HL-60 (cell line): ENCODE measurements at regions not wholly inside any gene's neighbourhood (a gene's known extent, or its start where the extent isn't known, plus 50 kb on each side); places are given as distances from the start of the nearest gene placed in this dataset.

Experiments
- POLR2AphosphoS5 ChIP-seq: IDR thresholded peaks from 2 replicates; pipeline ENCODE4 v1.6.1; 2012; ENCODE audit warnings: low read depth
- SPI1 ChIP-seq: IDR thresholded peaks from 2 replicates; pipeline ENCODE4 v1.6.1; 2012; ENCODE audit warnings: low read depth, mild to moderate bottlenecking, borderline replicate concordance
- TF ChIP-seq, protein P1 (sequence below): IDR thresholded peaks from one replicate; pipeline ENCODE4 v1.5.1; 2011; ENCODE audit warnings: low read length, control low read depth, inconsistent platforms; ENCODE audit not compliant: insufficient read depth
- TF ChIP-seq, protein P2 (sequence below): IDR thresholded peaks from 2 replicates; pipeline ENCODE4 v1.6.1; 2012; ENCODE audit warnings: low read depth; ENCODE audit not compliant: insufficient replicate concordance

DNA sequence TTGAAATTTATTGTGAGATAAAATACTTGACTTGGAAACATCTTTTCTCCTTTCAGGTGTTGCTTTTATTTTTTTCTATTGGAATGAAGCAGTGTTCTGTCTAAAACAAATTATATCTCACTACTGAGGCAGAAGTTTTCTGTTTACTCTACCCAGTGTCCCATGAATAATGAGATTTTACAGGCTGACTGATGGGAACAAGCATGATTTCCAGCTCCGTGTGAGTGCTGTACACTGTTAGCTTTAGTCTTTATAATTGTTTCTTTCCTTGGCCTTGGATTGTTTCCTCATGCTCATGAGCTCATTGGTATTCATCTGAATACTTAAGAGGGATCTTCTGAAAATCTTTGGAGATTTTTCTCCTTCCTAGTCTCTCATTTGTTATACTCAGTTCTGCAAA is 2049.5 kb upstream of the PRR20A start:
- TF ChIP-seq POLR2AphosphoS5 = no peak
- TF ChIP-seq, protein P1, sequence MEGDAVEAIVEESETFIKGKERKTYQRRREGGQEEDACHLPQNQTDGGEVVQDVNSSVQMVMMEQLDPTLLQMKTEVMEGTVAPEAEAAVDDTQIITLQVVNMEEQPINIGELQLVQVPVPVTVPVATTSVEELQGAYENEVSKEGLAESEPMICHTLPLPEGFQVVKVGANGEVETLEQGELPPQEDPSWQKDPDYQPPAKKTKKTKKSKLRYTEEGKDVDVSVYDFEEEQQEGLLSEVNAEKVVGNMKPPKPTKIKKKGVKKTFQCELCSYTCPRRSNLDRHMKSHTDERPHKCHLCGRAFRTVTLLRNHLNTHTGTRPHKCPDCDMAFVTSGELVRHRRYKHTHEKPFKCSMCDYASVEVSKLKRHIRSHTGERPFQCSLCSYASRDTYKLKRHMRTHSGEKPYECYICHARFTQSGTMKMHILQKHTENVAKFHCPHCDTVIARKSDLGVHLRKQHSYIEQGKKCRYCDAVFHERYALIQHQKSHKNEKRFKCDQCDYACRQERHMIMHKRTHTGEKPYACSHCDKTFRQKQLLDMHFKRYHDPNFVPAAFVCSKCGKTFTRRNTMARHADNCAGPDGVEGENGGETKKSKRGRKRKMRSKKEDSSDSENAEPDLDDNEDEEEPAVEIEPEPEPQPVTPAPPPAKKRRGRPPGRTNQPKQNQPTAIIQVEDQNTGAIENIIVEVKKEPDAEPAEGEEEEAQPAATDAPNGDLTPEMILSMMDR = no peak
- TF ChIP-seq, protein P2, sequence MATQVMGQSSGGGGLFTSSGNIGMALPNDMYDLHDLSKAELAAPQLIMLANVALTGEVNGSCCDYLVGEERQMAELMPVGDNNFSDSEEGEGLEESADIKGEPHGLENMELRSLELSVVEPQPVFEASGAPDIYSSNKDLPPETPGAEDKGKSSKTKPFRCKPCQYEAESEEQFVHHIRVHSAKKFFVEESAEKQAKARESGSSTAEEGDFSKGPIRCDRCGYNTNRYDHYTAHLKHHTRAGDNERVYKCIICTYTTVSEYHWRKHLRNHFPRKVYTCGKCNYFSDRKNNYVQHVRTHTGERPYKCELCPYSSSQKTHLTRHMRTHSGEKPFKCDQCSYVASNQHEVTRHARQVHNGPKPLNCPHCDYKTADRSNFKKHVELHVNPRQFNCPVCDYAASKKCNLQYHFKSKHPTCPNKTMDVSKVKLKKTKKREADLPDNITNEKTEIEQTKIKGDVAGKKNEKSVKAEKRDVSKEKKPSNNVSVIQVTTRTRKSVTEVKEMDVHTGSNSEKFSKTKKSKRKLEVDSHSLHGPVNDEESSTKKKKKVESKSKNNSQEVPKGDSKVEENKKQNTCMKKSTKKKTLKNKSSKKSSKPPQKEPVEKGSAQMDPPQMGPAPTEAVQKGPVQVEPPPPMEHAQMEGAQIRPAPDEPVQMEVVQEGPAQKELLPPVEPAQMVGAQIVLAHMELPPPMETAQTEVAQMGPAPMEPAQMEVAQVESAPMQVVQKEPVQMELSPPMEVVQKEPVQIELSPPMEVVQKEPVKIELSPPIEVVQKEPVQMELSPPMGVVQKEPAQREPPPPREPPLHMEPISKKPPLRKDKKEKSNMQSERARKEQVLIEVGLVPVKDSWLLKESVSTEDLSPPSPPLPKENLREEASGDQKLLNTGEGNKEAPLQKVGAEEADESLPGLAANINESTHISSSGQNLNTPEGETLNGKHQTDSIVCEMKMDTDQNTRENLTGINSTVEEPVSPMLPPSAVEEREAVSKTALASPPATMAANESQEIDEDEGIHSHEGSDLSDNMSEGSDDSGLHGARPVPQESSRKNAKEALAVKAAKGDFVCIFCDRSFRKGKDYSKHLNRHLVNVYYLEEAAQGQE = no peak
- TF ChIP-seq SPI1 = no peak
